Epithelial cell of proximal tubule (primary cell): ENCODE measurements at regions not wholly inside any gene's neighbourhood (a gene's known extent, or its start where the extent isn't known, plus 50 kb on each side); places are given as distances from the start of the nearest gene placed in this dataset.
"Not testable (repeated sequence)": the region's sequence is repeated elsewhere in the genome, so short reads cannot be mapped to it uniquely, and the experiment has no call there.

Source experiments
- DNase-seq: peaks from one replicate; pipeline ENCODE4 v3.0.0-alpha.2; 2011; ENCODE audit warnings: low read depth
- H3K4me3 ChIP-seq: 2 replicates; pipeline ENCODE4 v1.5.1; 2011; ENCODE audit warnings: low read depth, mild to moderate bottlenecking, low read length
- CTCF ChIP-seq: conservative IDR thresholded peaks from 2 replicates; pipeline ENCODE4 v1.5.1; 2012; ENCODE audit warnings: low read depth, mild to moderate bottlenecking, low read length

GRCh38 chr11:134981835-134982234 is 569.8 kb upstream of the B3GAT1 start:
- H3K4me3 ChIP-seq = no peak overlapping the region
- DNase-seq = no peak
- no peak for TF ChIP-seq CTCF

GRCh38 chr11:134980819-134981710 is 569.0 kb upstream of the B3GAT1 start:
- no peak overlapping the region for H3K4me3 ChIP-seq
- DNase-seq = no peak

DNA sequence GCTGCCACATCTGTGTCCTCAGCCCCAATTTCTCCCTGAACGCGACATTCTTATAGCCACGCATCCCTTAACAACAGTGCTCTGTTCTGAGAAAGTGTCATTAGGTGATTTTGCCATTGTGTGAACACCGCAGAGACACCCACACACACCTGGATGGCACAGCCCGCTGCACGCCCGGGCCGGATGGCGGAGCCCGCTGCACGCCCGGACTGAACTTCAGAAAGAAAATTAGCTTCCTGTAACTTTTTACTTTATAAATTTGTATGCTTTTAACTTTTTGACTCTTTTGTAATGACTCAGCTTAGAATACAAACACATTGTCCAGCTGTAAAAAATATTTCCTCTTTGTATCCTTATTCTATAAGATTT is 567.0 kb upstream of the B3GAT1 start:
- not testable (repeated sequence) for DNase-seq

More at GRCh38 chr11:134980819-134981710, 569.0 kb upstream of the B3GAT1 start:
- no peak for TF ChIP-seq CTCF

GRCh38 chr11:134978388-134979088 is 566.5 kb upstream of the B3GAT1 start:
- no peak overlapping the region for H3K4me3 ChIP-seq
- no peak for DNase-seq
- TF ChIP-seq CTCF = no peak

More for the DNA sequence above, 567.0 kb upstream of the B3GAT1 start:
- not testable (repeated sequence) for H3K4me3 ChIP-seq

GRCh38 chr11:134976551-134976950 is 564.5 kb upstream of the B3GAT1 start:
- DNase-seq = no peak
- H3K4me3 ChIP-seq = no peak overlapping the region
- TF ChIP-seq CTCF = no peak

DNA sequence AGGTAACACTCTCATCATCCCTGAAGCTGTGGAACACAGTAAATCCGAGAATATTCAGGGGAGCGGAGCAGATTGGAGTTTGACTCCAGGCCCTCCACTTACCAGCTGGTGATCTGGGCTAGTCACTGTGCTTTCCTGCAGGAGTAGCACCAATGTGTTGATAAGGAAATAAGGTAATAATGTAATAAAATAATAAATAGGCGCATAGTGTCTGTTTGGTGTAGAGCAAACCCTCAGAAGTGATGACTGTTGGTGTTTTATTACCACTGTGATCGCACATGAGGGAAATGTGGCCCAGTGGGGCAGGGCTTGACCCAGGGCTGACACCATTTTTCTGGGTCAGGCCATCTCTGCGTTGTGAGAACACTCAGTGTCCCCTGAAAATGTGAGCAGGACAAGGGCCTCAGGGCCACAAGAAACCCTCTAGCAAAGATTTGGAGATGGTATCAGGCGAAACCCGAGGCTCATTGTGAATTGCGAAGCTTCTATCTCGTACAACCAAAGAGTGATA is 563.9 kb upstream of the B3GAT1 start:
- no peak overlapping the region for H3K4me3 ChIP-seq
- no peak for TF ChIP-seq CTCF
- DNase-seq = no peak

DNA sequence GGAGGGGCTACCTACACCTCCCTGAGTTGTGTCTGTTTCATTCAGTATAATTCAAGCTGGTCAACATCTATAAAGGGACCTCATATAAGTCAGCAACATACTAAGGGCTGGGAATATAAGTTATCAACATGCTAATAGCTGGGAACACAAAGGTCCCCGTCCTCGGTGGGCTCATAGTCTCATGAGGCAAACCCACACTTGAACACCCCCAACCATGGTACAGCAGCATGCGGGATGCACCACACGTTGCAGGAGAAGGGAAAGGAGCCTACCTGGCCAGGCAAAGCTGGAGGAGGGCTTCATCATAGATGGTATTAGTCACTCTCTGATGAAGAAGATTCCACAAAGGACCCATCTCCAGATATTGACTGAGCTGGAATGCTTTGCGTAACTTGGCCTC is 561.8 kb upstream of the B3GAT1 start:
- no peak for TF ChIP-seq CTCF
- no peak overlapping the region for H3K4me3 ChIP-seq
- no peak for DNase-seq
